ENCODE measurements at regions not wholly inside any gene's neighbourhood (a gene's known extent, or its start where the extent isn't known, plus 50 kb on each side); places are given as distances from the start of the nearest gene placed in this dataset.

- no peaks in the 10 kb centered on the region for H3K4me1 ChIP-seq
- peak; percentile 70 for DNase-seq
- H3K4me3 ChIP-seq = no peak overlapping the region
- WGBS, 2 donors = 47 to 66% methylated on average over 6 of the region's 6 CpGs
- H3K27me3 ChIP-seq = no peaks in the 10 kb centered on the region
- H3K27ac ChIP-seq = no peak overlapping the region
- no peaks in the 10 kb centered on the region for H3K9me3 ChIP-seq
- intact Hi-C loops (cut with DNase I) = no loop called here
- TF ChIP-seq EP300 (IDR thresholded peaks at IDR 0.05) (peak in 2 of 4 donors; percentile 11 to 44), POLR2A (IDR thresholded peaks at IDR 0.05) (no peak), POLR2AphosphoS5 (IDR thresholded peaks at IDR 0.05) (peak in 1 of 4 donors; percentile 52)
- H3K36me3 ChIP-seq = no peaks in the 10 kb centered on the region
Measured at GRCh38 chr2:144703852-144704708, 184.2 kb upstream of the ZEB2 start.

- Histone ChIP-seq H3K36me3 (no peaks in the 10 kb centered on the region), H3K4me3 (no peak overlapping the region), H3K9me3 (no peaks in the 10 kb centered on the region), H3K4me1 (no peaks in the 10 kb centered on the region), H3K27me3 (no peaks in the 10 kb centered on the region), H3K27ac (peak overlapping the region in 2 of 4 donors; percentile 22 to 46)
- WGBS, 2 donors = 65 to 90% methylated on average over 1 of the region's 1 CpG
- no peak for DNase-seq
- TF ChIP-seq CTCF (IDR thresholded peaks at IDR 0.05) (no peak), POLR2A (IDR thresholded peaks at IDR 0.05) (no peak), EP300 (IDR thresholded peaks at IDR 0.05) (no peak), POLR2AphosphoS5 (IDR thresholded peaks at IDR 0.05) (no peak)
- intact Hi-C loops (cut with DNase I) = no loop called here
Measured at GRCh38 chr2:144702051-144702450, 182.1 kb upstream of the ZEB2 start.

- Histone ChIP-seq H3K9me3 (no peaks in the 10 kb centered on the region), H3K27me3 (no peaks in the 10 kb centered on the region), H3K4me1 (no peaks in the 10 kb centered on the region), H3K4me3 (no peak overlapping the region), H3K27ac (peak overlapping the region in 1 of 4 donors; percentile 46), H3K36me3 (no peaks in the 10 kb centered on the region)
- intact Hi-C loops (cut with DNase I) = no loop called here
- no peak for TF ChIP-seq EP300 (IDR thresholded peaks at IDR 0.05)
- TF ChIP-seq POLR2AphosphoS5 (IDR thresholded peaks at IDR 0.05) = peak in 1 of 4 donors; percentile 11
- no peak for TF ChIP-seq POLR2A (IDR thresholded peaks at IDR 0.05)
- no peak for TF ChIP-seq CTCF (IDR thresholded peaks at IDR 0.05)
- DNase-seq = no peak
- 79% methylated on average over 2 of the region's 2 CpGs for WGBS, 2 donors
Measured at GRCh38 chr2:144701259-144701658, 181.3 kb upstream of the ZEB2 start.

- TF ChIP-seq EP300 (IDR thresholded peaks at IDR 0.05) (no peak), POLR2A (IDR thresholded peaks at IDR 0.05) (no peak)
- Histone ChIP-seq H3K36me3 (no peaks in the 10 kb centered on the region), H3K4me3 (no peak overlapping the region), H3K27ac (no peak overlapping the region), H3K27me3 (no peaks in the 10 kb centered on the region), H3K9me3 (no peaks in the 10 kb centered on the region), H3K4me1 (no peaks in the 10 kb centered on the region)
- WGBS, 2 donors = 96 to 97% methylated on average over 3 of the region's 3 CpGs
- DNase-seq = no peak
- intact Hi-C loops (cut with DNase I) = no loop called here
Measured at GRCh38 chr2:144698156-144698555, 178.2 kb upstream of the ZEB2 start.

- Histone ChIP-seq H3K36me3 (no peaks in the 10 kb centered on the region), H3K4me1 (no peaks in the 10 kb centered on the region), H3K27ac (no peak overlapping the region), H3K4me3 (no peak overlapping the region), H3K9me3 (no peaks in the 10 kb centered on the region), H3K27me3 (no peaks in the 10 kb centered on the region)
- DNase-seq = no peak
- 70 to 86% methylated on average over 1 of the region's 1 CpG for WGBS, 2 donors
- TF ChIP-seq POLR2AphosphoS5 (IDR thresholded peaks at IDR 0.05) (no peak), POLR2A (IDR thresholded peaks at IDR 0.05) (no peak), EP300 (IDR thresholded peaks at IDR 0.05) (no peak), CTCF (IDR thresholded peaks at IDR 0.05) (no peak)
- intact Hi-C loops (cut with DNase I) = no loop called here
Measured at GRCh38 chr2:144695657-144696056, 175.7 kb upstream of the ZEB2 start.

All from sigmoid colon (tissue), 6 donors.